ENCODE measurements at regions not wholly inside any gene's neighbourhood (a gene's known extent, or its start where the extent isn't known, plus 50 kb on each side); places are given as distances from the start of the nearest gene placed in this dataset.
"Not testable (repeated sequence)": the region's sequence is repeated elsewhere in the genome, so short reads cannot be mapped to it uniquely, and the experiment has no call there.

DNA sequence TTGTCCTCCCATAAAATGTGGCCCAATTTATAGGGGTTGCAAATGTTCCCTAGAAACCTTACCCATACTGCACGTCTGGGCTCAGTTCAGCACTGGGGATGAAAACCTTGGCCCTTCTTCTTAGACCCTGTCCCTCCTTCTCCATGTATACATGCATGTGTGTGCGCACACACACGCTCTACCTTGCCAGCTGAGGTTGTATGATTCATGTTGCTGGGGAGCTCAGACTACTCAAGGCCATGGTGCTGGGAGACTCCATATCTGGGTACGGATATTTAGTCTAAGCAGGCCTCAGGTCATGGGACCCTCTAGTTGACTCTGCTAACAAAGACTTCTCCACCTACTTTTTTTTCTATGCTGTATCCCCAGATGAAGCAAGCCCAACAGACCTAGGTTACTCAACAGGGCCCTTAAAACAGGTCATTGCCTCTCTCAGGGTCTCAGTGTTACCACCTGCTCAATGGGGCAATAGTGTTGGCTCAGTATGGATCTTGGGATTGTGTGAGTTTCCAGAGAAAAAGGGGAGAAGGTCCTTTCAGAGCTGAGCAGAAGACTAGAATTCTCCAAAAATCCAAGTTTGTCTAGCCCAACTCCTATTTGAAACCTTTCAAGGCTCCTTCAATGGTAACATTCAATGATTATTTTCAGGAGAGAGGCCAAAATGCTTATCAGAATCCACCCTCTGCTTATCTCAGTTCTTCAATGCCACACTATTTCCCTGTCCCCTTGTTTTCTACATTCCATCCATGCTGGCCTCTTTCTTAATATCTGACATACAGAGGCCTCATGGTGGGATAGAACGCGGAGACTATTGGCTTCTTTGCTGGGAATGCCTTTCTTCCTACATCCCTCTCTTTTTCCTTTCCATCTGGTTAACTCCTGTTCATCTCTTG, 123.6 kb upstream of the PITX1 start:
- DNase-seq (ENCODE audit: low read depth), result no peak

- DNase-seq (ENCODE audit: low read depth), result no peak
These were observed 122.8 kb upstream of the PITX1 start for GRCh38 chr5:135156715-135157404.

- no peak for DNase-seq (ENCODE audit: low read depth)
These were observed 122.3 kb upstream of the PITX1 start for GRCh38 chr5:135156337-135156714.

DNA sequence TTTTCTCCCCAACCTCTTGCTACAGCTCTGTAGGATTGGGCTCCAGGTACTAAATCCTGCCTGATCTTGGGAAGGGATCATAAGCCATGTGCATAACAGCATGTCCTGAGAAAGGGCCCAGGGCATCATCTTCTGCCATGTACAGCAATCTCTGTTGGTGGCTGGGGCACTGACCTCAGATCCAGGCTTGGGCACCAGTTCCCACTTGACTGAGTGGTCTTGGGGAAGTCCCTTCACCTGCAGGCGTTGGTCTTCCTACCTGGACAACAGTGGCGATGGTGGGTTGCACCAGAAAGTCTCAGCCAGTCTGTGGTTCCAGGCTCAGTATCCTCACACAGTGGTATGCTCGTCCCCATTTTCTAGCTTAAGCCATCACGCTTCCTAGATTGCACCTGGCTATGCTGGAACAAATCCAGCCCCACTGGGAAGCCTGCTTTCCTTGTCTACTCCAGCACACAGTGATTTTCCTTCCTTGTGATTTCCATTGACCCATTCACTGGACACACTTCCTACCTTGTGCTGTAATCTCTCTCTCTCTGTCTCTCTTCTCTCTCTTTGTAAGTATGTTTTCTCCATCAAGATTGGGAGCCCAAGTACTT, 121.7 kb upstream of the PITX1 start:
- DNase-seq (ENCODE audit: low read depth), result no peak

GRCh38 chr5:135154961-135155360, 120.9 kb upstream of the PITX1 start:
- DNase-seq (ENCODE audit: low read depth), result no peak

DNA sequence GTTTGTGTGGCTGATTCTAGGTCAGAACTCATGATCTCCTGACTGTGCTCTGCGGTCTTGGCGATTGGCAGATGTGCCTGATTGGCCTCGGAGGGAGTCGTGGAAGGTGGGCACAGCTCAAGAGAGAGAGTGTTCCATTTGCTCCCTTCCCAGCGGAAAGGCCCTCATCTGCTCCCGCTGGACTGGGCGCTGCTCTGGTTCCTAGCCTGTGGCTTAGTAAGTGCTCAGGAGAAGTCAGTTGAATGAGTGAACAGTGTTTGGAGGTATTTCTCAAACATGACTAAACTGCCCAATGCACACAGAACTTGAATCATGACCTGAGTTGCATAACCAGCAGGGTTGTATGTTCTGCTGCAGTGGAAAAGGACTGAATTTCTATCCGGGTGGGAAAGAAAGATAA, 120.2 kb upstream of the PITX1 start:
- DNase-seq (ENCODE audit: low read depth), result no peak

DNA sequence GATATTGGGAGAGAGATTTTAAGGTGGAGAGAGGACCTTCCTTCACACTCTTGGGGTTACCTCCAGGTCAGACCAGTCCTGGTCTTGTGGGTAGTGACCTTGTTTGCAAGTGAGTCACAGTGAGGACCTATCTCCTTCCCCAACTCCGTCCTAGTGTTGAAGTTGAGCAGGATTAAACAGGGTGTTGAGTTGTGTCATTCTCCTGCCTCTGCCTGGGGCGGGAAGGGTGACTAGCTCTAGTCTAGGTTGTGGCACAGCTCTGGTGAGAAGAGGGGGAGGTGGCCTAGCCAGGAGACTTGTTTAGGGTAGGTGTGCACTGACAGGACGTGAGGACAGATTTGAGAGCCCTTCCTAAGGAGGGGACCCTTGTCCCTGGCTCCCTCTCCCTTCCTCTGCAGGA, 119.6 kb upstream of the PITX1 start:
- DNase-seq (ENCODE audit: low read depth), result no peak

GRCh38 chr5:135153259-135153658, 119.2 kb upstream of the PITX1 start:
- no peak for DNase-seq (ENCODE audit: low read depth)

GRCh38 chr5:135151660-135152059, 117.6 kb upstream of the PITX1 start:
- not testable (repeated sequence) for DNase-seq (ENCODE audit: low read depth)

GRCh38 chr5:135151256-135151655, 117.2 kb upstream of the PITX1 start:
- no peak for DNase-seq (ENCODE audit: low read depth)

- no peak for DNase-seq (ENCODE audit: low read depth)
These were observed 116.7 kb upstream of the PITX1 start for GRCh38 chr5:135150767-135151166.

DNA sequence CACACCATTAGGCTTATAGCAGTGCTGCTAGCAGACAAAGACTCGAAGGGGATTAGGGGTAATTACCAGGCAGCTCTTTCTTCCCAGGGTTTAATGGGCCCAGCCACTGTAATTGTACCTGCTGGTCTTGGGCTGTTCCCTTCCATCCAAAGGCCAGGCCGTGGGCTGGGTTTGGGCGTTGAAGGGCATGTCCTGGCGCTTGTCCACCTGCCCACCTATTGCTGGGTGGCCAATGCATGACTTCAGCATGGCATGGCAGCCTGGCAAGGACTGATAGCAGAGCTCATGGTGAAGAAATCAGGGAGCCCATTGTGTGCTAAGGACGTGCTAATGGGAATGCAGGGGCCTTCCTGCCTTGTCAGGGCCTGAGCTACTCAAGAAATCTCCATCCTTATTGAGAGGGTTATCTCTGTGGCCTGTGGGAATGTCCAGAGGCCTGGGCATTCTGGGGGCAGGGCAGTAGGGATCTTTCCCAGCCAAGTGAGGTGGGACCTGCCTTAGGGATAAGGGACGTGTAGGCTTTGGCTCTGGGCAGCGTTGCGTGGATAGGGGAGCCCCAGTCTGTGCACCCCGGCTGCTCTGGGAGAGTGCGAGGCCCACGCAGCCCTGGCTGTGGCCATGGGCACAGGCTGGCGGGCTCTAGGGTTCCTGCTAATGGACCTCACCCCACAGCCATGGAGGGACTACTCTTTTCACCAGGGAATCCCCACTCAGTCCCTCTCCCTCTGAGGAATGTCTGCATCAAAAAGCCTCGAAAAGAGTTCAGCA, 116.1 kb upstream of the PITX1 start:
- no peak for DNase-seq (ENCODE audit: low read depth)

GRCh38 chr5:135149229-135149955, 115.4 kb upstream of the PITX1 start:
- DNase-seq (ENCODE audit: low read depth), result no peak

- DNase-seq (ENCODE audit: low read depth), result no peak
These were observed 113.5 kb upstream of the PITX1 start for GRCh38 chr5:135147294-135148090.

- DNase-seq (ENCODE audit: low read depth), result no peak
These were observed 112.0 kb upstream of the PITX1 start for GRCh38 chr5:135145985-135146384.

GRCh38 chr5:135143682-135144081, 109.7 kb upstream of the PITX1 start:
- DNase-seq (ENCODE audit: low read depth), result not testable (repeated sequence)

GRCh38 chr5:135141303-135142268, 107.6 kb upstream of the PITX1 start:
- no peak for DNase-seq (ENCODE audit: low read depth)

DNA sequence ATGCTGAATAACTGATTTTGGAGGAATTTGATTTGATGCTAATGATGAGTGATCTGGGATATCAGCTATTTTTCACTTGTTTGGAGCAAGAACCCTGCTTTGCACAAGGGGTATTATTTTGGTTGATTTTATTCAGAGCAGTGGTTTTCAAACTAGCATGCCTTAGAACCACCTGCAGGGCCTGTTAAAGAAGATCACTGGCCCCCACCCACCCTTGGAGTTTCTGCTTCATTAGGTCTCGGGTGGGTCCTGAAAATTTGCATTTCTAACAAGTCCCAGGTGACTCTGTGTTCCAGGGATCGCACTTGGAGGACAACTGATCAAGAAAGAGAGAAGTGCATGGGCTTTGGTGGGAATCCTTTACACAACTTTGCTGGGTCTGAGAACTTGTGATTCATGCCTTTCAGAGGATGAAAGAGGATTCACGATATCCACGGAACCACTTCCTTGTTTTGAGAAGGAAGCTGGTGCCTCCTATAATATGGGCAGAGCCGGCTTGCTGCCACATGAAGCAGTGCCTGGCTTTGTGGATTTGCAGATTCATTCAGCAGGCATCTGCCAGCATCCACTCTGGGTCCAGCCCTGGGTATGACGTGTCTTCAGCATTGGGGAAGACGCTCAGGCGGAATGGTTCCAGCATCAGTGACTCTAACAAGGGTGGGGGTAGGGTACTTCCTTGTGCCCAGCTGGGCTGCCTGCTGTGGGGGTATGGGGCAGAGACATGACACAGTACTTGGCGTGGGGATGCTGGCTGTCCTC, 106.6 kb upstream of the PITX1 start:
- no peak for DNase-seq (ENCODE audit: low read depth)
